ENCODE measurements at regions not wholly inside any gene's neighbourhood (a gene's known extent, or its start where the extent isn't known, plus 50 kb on each side); places are given as distances from the start of the nearest gene placed in this dataset.
"Not testable (repeated sequence)": the region's sequence is repeated elsewhere in the genome, so short reads cannot be mapped to it uniquely, and the experiment has no call there.

GRCh38 chr4:33883111-33883510, 2361.2 kb downstream of the ARAP2 start:
- intact Hi-C loops (cut with DNase I), result no loop called here
- DNase-seq (ENCODE audit: missing footprints), result no peak
- no peak for ATAC-seq

GRCh38 chr4:33886356-33886755, 2358.0 kb downstream of the ARAP2 start:
- intact Hi-C loops (cut with DNase I), result no loop called here
- ATAC-seq, result no peak
- no peak for DNase-seq (ENCODE audit: missing footprints)

- intact Hi-C loops (cut with DNase I), result no loop called here
- DNase-seq (ENCODE audit: missing footprints), result no peak
These were observed 2353.5 kb downstream of the ARAP2 start for GRCh38 chr4:33890841-33891240.

GRCh38 chr4:33911959-33912358, 2332.4 kb downstream of the ARAP2 start:
- no peak for DNase-seq (ENCODE audit: missing footprints)
- ATAC-seq, result no peak
- intact Hi-C loops (cut with DNase I), result no loop called here

More at GRCh38 chr4:33890841-33891240, 2353.5 kb downstream of the ARAP2 start:
- ATAC-seq, result no peak

GRCh38 chr4:33914386-33914785, 2329.9 kb downstream of the ARAP2 start:
- no peak for DNase-seq (ENCODE audit: missing footprints)
- intact Hi-C loops (cut with DNase I), result no loop called here
- ATAC-seq, result no peak

- DNase-seq (ENCODE audit: missing footprints), result no peak
- no peak for ATAC-seq
- intact Hi-C loops (cut with DNase I), result no loop called here
These were observed 2320.8 kb downstream of the ARAP2 start for GRCh38 chr4:33923469-33923868.

- DNase-seq (ENCODE audit: missing footprints) (no peak), ATAC-seq (no peak)
- intact Hi-C loops (cut with DNase I), result no loop called here
These were observed 2320.1 kb downstream of the ARAP2 start for GRCh38 chr4:33924239-33924638.

GRCh38 chr4:33924811-33925210, 2319.5 kb downstream of the ARAP2 start:
- ATAC-seq, result no peak
- no peak for DNase-seq (ENCODE audit: missing footprints)
- intact Hi-C loops (cut with DNase I), result no loop called here

- intact Hi-C loops (cut with DNase I), result no loop called here
- no peak for ATAC-seq
- DNase-seq (ENCODE audit: missing footprints), result no peak
These were observed 2313.8 kb downstream of the ARAP2 start for GRCh38 chr4:33930497-33930896.

GRCh38 chr4:33931026-33931425, 2313.3 kb downstream of the ARAP2 start:
- intact Hi-C loops (cut with DNase I), result no loop called here
- DNase-seq (ENCODE audit: missing footprints) (no peak), ATAC-seq (no peak)

- DNase-seq (ENCODE audit: missing footprints) (no peak), ATAC-seq (no peak)
- intact Hi-C loops (cut with DNase I), result no loop called here
These were observed 2304.0 kb downstream of the ARAP2 start for GRCh38 chr4:33940281-33940680.

- ATAC-seq (no peak), DNase-seq (ENCODE audit: missing footprints) (no peak)
- intact Hi-C loops (cut with DNase I), result no loop called here
These were observed 2302.5 kb downstream of the ARAP2 start for GRCh38 chr4:33941854-33942253.

- intact Hi-C loops (cut with DNase I), result no loop called here
- DNase-seq (ENCODE audit: missing footprints) (no peak), ATAC-seq (no peak)
These were observed 2295.4 kb downstream of the ARAP2 start for GRCh38 chr4:33948921-33949320.

- intact Hi-C loops (cut with DNase I); DNase-seq (ENCODE audit: missing footprints); ATAC-seq: not testable (repeated sequence)
These were observed 2290.5 kb downstream of the ARAP2 start for GRCh38 chr4:33953848-33954247.

- intact Hi-C loops (cut with DNase I), result no loop called here
- ATAC-seq (no peak), DNase-seq (ENCODE audit: missing footprints) (peak; percentile 44)
These were observed 2289.6 kb downstream of the ARAP2 start for GRCh38 chr4:33954759-33955158.

GRCh38 chr4:33959519-33959918, 2284.8 kb downstream of the ARAP2 start:
- ATAC-seq (no peak), DNase-seq (ENCODE audit: missing footprints) (no peak)
- intact Hi-C loops (cut with DNase I), result no loop called here

GRCh38 chr4:33961761-33962160, 2282.6 kb downstream of the ARAP2 start:
- ATAC-seq (no peak), DNase-seq (ENCODE audit: missing footprints) (no peak)
- intact Hi-C loops (cut with DNase I), result no loop called here

GRCh38 chr4:33966808-33967207, 2277.5 kb downstream of the ARAP2 start:
- no peak for DNase-seq (ENCODE audit: missing footprints)
- intact Hi-C loops (cut with DNase I), result no loop called here
- ATAC-seq, result no peak

GRCh38 chr4:33974270-33974669, 2270.0 kb downstream of the ARAP2 start:
- intact Hi-C loops (cut with DNase I), result no loop called here
- DNase-seq (ENCODE audit: missing footprints) (no peak), ATAC-seq (no peak)

GRCh38 chr4:33975995-33976394, 2268.3 kb downstream of the ARAP2 start:
- intact Hi-C loops (cut with DNase I), result no loop called here
- no peak for DNase-seq (ENCODE audit: missing footprints)
- no peak for ATAC-seq

GRCh38 chr4:33979781-33980180, 2264.5 kb downstream of the ARAP2 start:
- intact Hi-C loops (cut with DNase I); DNase-seq (ENCODE audit: missing footprints); ATAC-seq: not testable (repeated sequence)

- no peak for ATAC-seq
- no peak for DNase-seq (ENCODE audit: missing footprints)
- intact Hi-C loops (cut with DNase I), result no loop called here
These were observed 2264.0 kb downstream of the ARAP2 start for GRCh38 chr4:33980361-33980760.
